Endothelial cell of umbilical vein (primary cell): ENCODE measurements at regions not wholly inside any gene's neighbourhood (a gene's known extent, or its start where the extent isn't known, plus 50 kb on each side); places are given as distances from the start of the nearest gene placed in this dataset.

Experiments used
- BruUV-seq: library from RNA; stranded (reverse); fragments of 400-500 nt; replicated peaks from 2 replicates; lab custom pipeline; 2021; lab: Mats Ljungman, UMichigan
- CTCF ChIA-PET: fragments of 300-600, 350-600 bp; sonication (Branson Sonifier 250); formaldehyde crosslinking; loops from one replicate; lab custom pipeline; 2021; ENCODE audit warnings: antibody characterized with exemption, inconsistent platforms; lab: Charles Lee
- POLR2A ChIA-PET: fragments of 300-600, 350-600 bp; sonication (Branson Sonifier 250); formaldehyde crosslinking; loops from one replicate; lab custom pipeline; 2021; ENCODE audit warnings: antibody characterized with exemption, inconsistent platforms; lab: Charles Lee
- DNase-seq: peaks from one replicate; pipeline ENCODE4 v3.0.0-alpha.2; 2011; ENCODE audit warnings: low read depth, low spot score
- FAIRE-seq: peaks from 2 replicates; lab custom pipeline; 2011; peaks lifted over from hg19 to GRCh38; lab: Jason Lieb, UNC
- H2AFZ ChIP-seq: 2 replicates; pipeline ENCODE4 v1.6.0; 2012; ENCODE audit warnings: low read depth, low read length, control low read depth, inconsistent platforms
- H3K27ac ChIP-seq: 2 replicates; pipeline ENCODE4 v1.5.1; 2011; ENCODE audit warnings: low read depth, mild to moderate bottlenecking, control low read depth, low read length, moderate library complexity; ENCODE audit not compliant: insufficient read depth
- H3K27me3 ChIP-seq, 2 experiments: 2 replicates each; pipeline versions ENCODE4 v1.6.0 to v1.6.1; 2011; ENCODE audit warnings: low read length in 2 of 2, mixed read lengths in 1 of 2; ENCODE audit not compliant: control insufficient read depth in 2 of 2, insufficient read depth in 2 of 2
- H3K36me3 ChIP-seq, 2 experiments: 2 replicates in 1 of 2; 3 replicates in 1 of 2; pipeline ENCODE4 v1.5.1; 2011; ENCODE audit warnings: low read length in 2 of 2, mild to moderate bottlenecking in 1 of 2, moderate library complexity in 1 of 2; ENCODE audit not compliant: control insufficient read depth in 2 of 2, insufficient read depth in 2 of 2; ENCODE audit errors: extremely low read depth in 1 of 2
- H3K4me1 ChIP-seq: 3 replicates; pipeline ENCODE4 v1.5.1; 2011; ENCODE audit warnings: mild to moderate bottlenecking, low read length; ENCODE audit not compliant: control insufficient read depth, insufficient read depth; ENCODE audit errors: extremely low read depth
- H3K4me2 ChIP-seq: 2 replicates; pipeline ENCODE4 v1.6.1; 2011; ENCODE audit warnings: low read length, control low read depth, mixed read lengths; ENCODE audit not compliant: insufficient read depth
- H3K4me3 ChIP-seq, 3 experiments: fragments of 200-600 bp in 1 of 3; sonication (generic), shearing (Covaris generic) in 1 of 3; replicated peaks in 1 of 3; 2 replicates each; pipeline ENCODE4 v1.5.1; 2011 to 2016; ENCODE audit warnings: control low read depth in 3 of 3, low read length in 3 of 3, mild to moderate bottlenecking in 2 of 3, inconsistent platforms in 1 of 3, low read depth in 1 of 3, moderate library complexity in 1 of 3; ENCODE audit not compliant: insufficient read depth in 1 of 3
- H3K79me2 ChIP-seq: 2 replicates; pipeline ENCODE4 v1.6.0; 2012; ENCODE audit warnings: low read length, inconsistent platforms; ENCODE audit not compliant: control insufficient read depth, insufficient read depth
- H3K9ac ChIP-seq: replicated peaks from 2 replicates; pipeline ENCODE3; 2011; ENCODE audit warnings: low read length, control low read depth; ENCODE audit not compliant: insufficient read depth; ENCODE audit errors: extremely low read depth
- H3K9me1 ChIP-seq: replicated peaks from 3 replicates; pipeline ENCODE4 v1.6.0; 2011; ENCODE audit warnings: mild to moderate bottlenecking, low read length; ENCODE audit not compliant: control insufficient read depth, insufficient read depth; ENCODE audit errors: extremely low read depth
- H3K9me3 ChIP-seq: replicated peaks from 2 replicates; pipeline ENCODE4 v1.5.1; 2012; ENCODE audit warnings: low read length, inconsistent platforms; ENCODE audit not compliant: control insufficient read depth, insufficient read depth
- H4K20me1 ChIP-seq: replicated peaks from 2 replicates; pipeline ENCODE3; 2011; ENCODE audit warnings: mild to moderate bottlenecking, low read length; ENCODE audit not compliant: control insufficient read depth, insufficient read depth; ENCODE audit errors: extremely low read depth
- EZH2 ChIP-seq: IDR thresholded peaks from 2 replicates; pipeline ENCODE4 v1.6.1; 2012; ENCODE audit warnings: borderline replicate concordance, low read depth, mild to moderate bottlenecking, moderate library complexity, low read length, inconsistent platforms; ENCODE audit not compliant: severe bottlenecking
- FOS ChIP-seq: IDR thresholded peaks from 2 replicates; pipeline ENCODE4 v1.6.1; 2011; ENCODE audit warnings: mild to moderate bottlenecking, low read length, moderate library complexity, borderline replicate concordance; ENCODE audit not compliant: insufficient read depth
- MYC ChIP-seq: IDR thresholded peaks from one replicate; pipeline ENCODE4 v1.6.1; 2011; ENCODE audit warnings: mild to moderate bottlenecking, low read depth, low read length
- POLR2A ChIP-seq: IDR thresholded peaks from 2 replicates; pipeline ENCODE4 v1.6.1; 2012; ENCODE audit warnings: low read depth, mild to moderate bottlenecking, control low read depth, low read length
- POLR2AphosphoS5 ChIP-seq: IDR thresholded peaks from 2 replicates; pipeline ENCODE4 v1.6.1; 2012; ENCODE audit warnings: low read depth, mild to moderate bottlenecking, control low read depth, low read length, moderate library complexity; ENCODE audit not compliant: insufficient read depth
- dilution Hi-C: fragments of 300-500 bp; cut with MboI; formaldehyde crosslinking; loops from one replicate; pipeline ENCODE4 v1.15.0; 2019; ENCODE audit warnings: low sequenced_read_pairs; ENCODE audit not compliant: extremely low pct_ligation_motif_present
- intact Hi-C: fragments of 100-400 bp; cut with micrococcal nuclease; formaldehyde crosslinking; loops from one replicate; pipeline ENCODE4 v1.10.0; 2022
- TF ChIP-seq, protein P1 (sequence below): IDR thresholded peaks from 2 replicates; pipeline ENCODE4 v1.6.1; 2011; ENCODE audit not compliant: insufficient read depth, insufficient read length
- TF ChIP-seq, protein P2 (sequence below), 2 donors: IDR thresholded peaks; 1 replicate in 1 of 2; 2 replicates in 1 of 2; pipeline ENCODE4 v1.5.1; 2011; ENCODE audit warnings: low read length in 2 of 2, mild to moderate bottlenecking in 2 of 2, moderate library complexity in 2 of 2, control low read depth in 1 of 2, inconsistent platforms in 1 of 2, low read depth in 1 of 2; ENCODE audit not compliant: insufficient read depth in 1 of 2; ENCODE audit errors: extremely low read depth in 1 of 2

DNA sequence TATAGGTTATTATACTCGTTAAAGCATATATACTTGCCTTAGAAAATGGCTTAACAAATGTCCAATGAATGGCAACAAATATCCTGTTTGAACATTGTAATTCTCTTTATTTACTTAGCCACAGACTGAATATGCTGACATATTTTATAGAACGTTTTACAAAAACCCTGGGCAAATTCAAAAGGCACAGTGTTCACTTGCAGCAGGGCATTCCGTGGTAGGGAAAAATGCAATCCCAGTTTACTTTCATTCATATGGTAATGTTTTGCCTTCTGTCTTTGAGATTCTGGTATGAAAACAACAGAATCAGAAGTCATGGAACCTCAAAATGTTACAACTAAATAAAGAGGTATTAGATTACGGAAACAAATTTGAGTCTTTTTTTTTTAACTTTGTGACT, 56.2 kb upstream of the MYCBP2 start:
- H3K27ac ChIP-seq: no peak overlapping the region
- no peak for TF ChIP-seq MYC
- TF ChIP-seq, protein P1, sequence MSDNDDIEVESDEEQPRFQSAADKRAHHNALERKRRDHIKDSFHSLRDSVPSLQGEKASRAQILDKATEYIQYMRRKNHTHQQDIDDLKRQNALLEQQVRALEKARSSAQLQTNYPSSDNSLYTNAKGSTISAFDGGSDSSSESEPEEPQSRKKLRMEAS: no peak
- no peak for TF ChIP-seq EZH2
- no peak for TF ChIP-seq FOS
- TF ChIP-seq POLR2A: no peak
- TF ChIP-seq POLR2AphosphoS5: no peak
- TF ChIP-seq, protein P2, sequence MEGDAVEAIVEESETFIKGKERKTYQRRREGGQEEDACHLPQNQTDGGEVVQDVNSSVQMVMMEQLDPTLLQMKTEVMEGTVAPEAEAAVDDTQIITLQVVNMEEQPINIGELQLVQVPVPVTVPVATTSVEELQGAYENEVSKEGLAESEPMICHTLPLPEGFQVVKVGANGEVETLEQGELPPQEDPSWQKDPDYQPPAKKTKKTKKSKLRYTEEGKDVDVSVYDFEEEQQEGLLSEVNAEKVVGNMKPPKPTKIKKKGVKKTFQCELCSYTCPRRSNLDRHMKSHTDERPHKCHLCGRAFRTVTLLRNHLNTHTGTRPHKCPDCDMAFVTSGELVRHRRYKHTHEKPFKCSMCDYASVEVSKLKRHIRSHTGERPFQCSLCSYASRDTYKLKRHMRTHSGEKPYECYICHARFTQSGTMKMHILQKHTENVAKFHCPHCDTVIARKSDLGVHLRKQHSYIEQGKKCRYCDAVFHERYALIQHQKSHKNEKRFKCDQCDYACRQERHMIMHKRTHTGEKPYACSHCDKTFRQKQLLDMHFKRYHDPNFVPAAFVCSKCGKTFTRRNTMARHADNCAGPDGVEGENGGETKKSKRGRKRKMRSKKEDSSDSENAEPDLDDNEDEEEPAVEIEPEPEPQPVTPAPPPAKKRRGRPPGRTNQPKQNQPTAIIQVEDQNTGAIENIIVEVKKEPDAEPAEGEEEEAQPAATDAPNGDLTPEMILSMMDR (IDR thresholded peaks at IDR 0.05; ENCODE audit: extremely low read depth in 1 of 2, insufficient read depth in 1 of 2, low read depth in 1 of 2, low read length in 2 of 2): no peak
- BruUV-seq: no TSS peak
- no peaks in the 10 kb centered on the region for H4K20me1 ChIP-seq
- no peak overlapping the region for H3K4me2 ChIP-seq
- H3K27me3 ChIP-seq: peaks cover 0 to 8% of the 10 kb centered on the region in 2 experiments
- ChIA-PET POLR2A (no interaction called here), CTCF (interaction anchor here (1.2 kb wide), 1 partner anchor 11 kb away, joined by 3 read pairs; no protein-coding TSS in a partner anchor)
- dilution Hi-C loops (no loop called here), intact Hi-C loops (no loop called here)
- H3K9me1 ChIP-seq: no peaks in the 10 kb centered on the region
- DNase-seq: no peak
- no peaks in the 10 kb centered on the region for H3K36me3 ChIP-seq
- H2AFZ ChIP-seq: no peak overlapping the region
- H3K4me1 ChIP-seq: no peaks in the 10 kb centered on the region
- no peak for FAIRE-seq
- no peaks in the 10 kb centered on the region for H3K79me2 ChIP-seq
- no peaks in the 10 kb centered on the region for H3K9me3 ChIP-seq
- H3K9ac ChIP-seq: no peak overlapping the region
- no peak overlapping the region for H3K4me3 ChIP-seq
